CD14-positive monocyte (primary cell): ENCODE measurements at regions not wholly inside any gene's neighbourhood (a gene's known extent, or its start where the extent isn't known, plus 50 kb on each side); places are given as distances from the start of the nearest gene placed in this dataset.

Experiments used
- DNase-seq, 3 donors: peaks; one replicate each; pipeline ENCODE4 v3.0.0-alpha.2; 2011 to 2022
- H2AFZ ChIP-seq: 2 replicates; pipeline ENCODE4 v1.6.0; 2012; ENCODE audit warnings: mild to moderate bottlenecking, low read depth, low read length, inconsistent platforms; ENCODE audit not compliant: insufficient read depth, poor library complexity, severe bottlenecking
- H3K27ac ChIP-seq, 2 donors: 1 replicate in 1 of 2; 2 replicates in 1 of 2; pipeline ENCODE4 v1.5.1; 2012 to 2013; ENCODE audit warnings: low read length in 2 of 2, control low read depth in 1 of 2, inconsistent platforms in 1 of 2, low read depth in 1 of 2, mild to moderate bottlenecking in 1 of 2
- H3K27me3 ChIP-seq, 2 donors: one replicate each; pipeline versions ENCODE4 v1.6.0 to v1.6.1; 2011 to 2013; ENCODE audit warnings: low read length in 2 of 2; ENCODE audit not compliant: control insufficient read depth in 2 of 2, insufficient read depth in 2 of 2
- H3K36me3 ChIP-seq, 2 donors: replicated peaks in 1 of 2; 1 replicate in 1 of 2; 2 replicates in 1 of 2; pipeline versions ENCODE4 v1.5.1 to v1.6.1; 2012 to 2013; ENCODE audit warnings: low read length in 2 of 2, control low read depth in 1 of 2, inconsistent platforms in 1 of 2, mild to moderate bottlenecking in 1 of 2; ENCODE audit not compliant: insufficient read depth in 2 of 2, control insufficient read depth in 1 of 2
- H3K4me1 ChIP-seq, 2 donors: 1 replicate in 1 of 2; 2 replicates in 1 of 2; pipeline versions ENCODE4 v1.5.1 to v1.6.1; 2012 to 2013; ENCODE audit warnings: low read length in 2 of 2, control low read depth in 1 of 2, inconsistent platforms in 1 of 2, mild to moderate bottlenecking in 1 of 2, moderate library complexity in 1 of 2; ENCODE audit not compliant: insufficient read depth in 2 of 2, control insufficient read depth in 1 of 2
- H3K4me2 ChIP-seq: replicated peaks from 2 replicates; pipeline ENCODE3; 2012; ENCODE audit warnings: low read length, moderate library complexity, mild to moderate bottlenecking; ENCODE audit not compliant: poor library complexity, severe bottlenecking; ENCODE audit errors: extremely low read depth
- H3K4me3 ChIP-seq, 3 experiments: fragments of 200-600 bp in 1 of 3; sonication (generic) in 1 of 3; replicated peaks in 1 of 3; 1 replicate in 2 of 3; 2 replicates in 1 of 3; pipeline ENCODE4 v1.5.1; 2011 to 2013; ENCODE audit warnings: low read length in 3 of 3, mild to moderate bottlenecking in 3 of 3, control low read depth in 2 of 3, low read depth in 2 of 3, inconsistent platforms in 1 of 3, moderate library complexity in 1 of 3
- H3K79me2 ChIP-seq: 2 replicates; pipeline ENCODE4 v1.6.0; 2012; ENCODE audit warnings: mild to moderate bottlenecking, control low read depth, inconsistent platforms, low read length, moderate library complexity; ENCODE audit not compliant: insufficient read depth
- H3K9ac ChIP-seq: 2 replicates; pipeline ENCODE4 v1.6.0; 2017; ENCODE audit warnings: low read length, mild to moderate bottlenecking; ENCODE audit not compliant: insufficient read depth, poor library complexity, severe bottlenecking
- H3K9me3 ChIP-seq, 2 donors: replicated peaks in 1 of 2; 1 replicate in 1 of 2; 2 replicates in 1 of 2; pipeline versions ENCODE4 v1.5.1 to v1.6.1; 2012 to 2013; ENCODE audit warnings: low read length in 2 of 2, control low read depth in 1 of 2; ENCODE audit not compliant: control insufficient read depth in 1 of 2, insufficient read depth in 1 of 2
- H4K20me1 ChIP-seq: 2 replicates; pipeline ENCODE4 v1.6.0; 2012; ENCODE audit warnings: mild to moderate bottlenecking, low read length, control low read depth, moderate library complexity; ENCODE audit not compliant: insufficient read depth
- H3K27ac Mint-ChIP-seq, 7 donors: one replicate each; pipeline ENCODE4 v1.8.0; 2020; ENCODE audit warnings: mild to moderate bottlenecking in 7 of 7, mixed read lengths in 7 of 7, moderate library complexity in 6 of 7, inconsistent platforms in 2 of 7
- H3K27me3 Mint-ChIP-seq, 3 donors: one replicate each; pipeline ENCODE4 v1.8.0; 2021 to 2022; ENCODE audit warnings: low read depth in 3 of 3, mild to moderate bottlenecking in 3 of 3, mixed read lengths in 3 of 3, moderate library complexity in 3 of 3, inconsistent platforms in 1 of 3
- H3K36me3 Mint-ChIP-seq, 2 donors: one replicate each; pipeline ENCODE4 v1.8.0; 2020; ENCODE audit warnings: mixed read lengths in 2 of 2, inconsistent platforms in 1 of 2, mild to moderate bottlenecking in 1 of 2
- H3K4me1 Mint-ChIP-seq: one replicate; pipeline ENCODE4 v1.8.0; 2020; ENCODE audit warnings: mild to moderate bottlenecking, mixed read lengths
- H3K4me3 Mint-ChIP-seq, 2 donors: one replicate each; pipeline ENCODE4 v1.8.0; 2020; ENCODE audit warnings: mild to moderate bottlenecking in 2 of 2, mixed read lengths in 2 of 2, moderate library complexity in 1 of 2
- H3K9me3 Mint-ChIP-seq, 7 donors: one replicate each; pipeline ENCODE4 v1.8.0; 2020 to 2022; ENCODE audit warnings: mixed read lengths in 7 of 7, mild to moderate bottlenecking in 6 of 7, moderate library complexity in 6 of 7, inconsistent platforms in 2 of 7
- CTCF ChIP-seq: fragments of 200-600 bp; IDR thresholded peaks from one replicate; pipeline ENCODE4 v1.8.0; 2022; ENCODE audit warnings: antibody characterized with exemption, mild to moderate bottlenecking
- WGBS: methylation state at CpG from one replicate; pipeline ENCODE4 v1.1.5; 2013; ENCODE audit warnings: missing lambda C conversion rate; ENCODE audit not compliant: insufficient coverage; 5-methylcytosine and 5-hydroxymethylcytosine counted together
- intact Hi-C, 2 donors: fragments of 100-400 bp; cut with micrococcal nuclease; formaldehyde crosslinking; loops; one replicate each; pipeline versions ENCODE4 v1.15.0 to v1.15.1; 2023

GRCh38 chr11:69558519-69558941 is 77.1 kb downstream of the LINC01488 start:
- Mint-ChIP-seq H3K27ac (no peak overlapping the region), H3K9me3 (peaks cover 1 to 9% (median 3%) of the 10 kb centered on the region in 7 donors), H3K4me1 (no peaks in the 10 kb centered on the region), H3K36me3 (no peaks in the 10 kb centered on the region), H3K4me3 (no peak overlapping the region), H3K27me3 (peaks cover 2 to 8% (median 5%) of the 10 kb centered on the region in 3 donors)
- Histone ChIP-seq H4K20me1 (no peaks in the 10 kb centered on the region), H3K4me2 (no peak overlapping the region), H3K9me3 (no peaks in the 10 kb centered on the region), H3K27me3 (no peaks in the 10 kb centered on the region), H3K4me3 (no peak overlapping the region), H3K27ac (no peak overlapping the region), H3K4me1 (no peaks in the 10 kb centered on the region), H3K9ac (no peak overlapping the region), H2AFZ (no peak overlapping the region), H3K36me3 (no peaks in the 10 kb centered on the region), H3K79me2 (no peaks in the 10 kb centered on the region)
- intact Hi-C loops: no loop called here
- 83% methylated on average over 5 of the region's 12 CpGs for WGBS
- DNase-seq: no peak
- no peak for TF ChIP-seq CTCF

- 82% methylated on average over 5 of the region's 5 CpGs for WGBS
- Mint-ChIP-seq H3K36me3 (no peaks in the 10 kb centered on the region), H3K27me3 (peaks cover 2 to 7% (median 5%) of the 10 kb centered on the region in 3 donors), H3K9me3 (peaks cover 1 to 9% (median 3%) of the 10 kb centered on the region in 7 donors), H3K27ac (no peak overlapping the region), H3K4me3 (no peak overlapping the region), H3K4me1 (no peaks in the 10 kb centered on the region)
- Histone ChIP-seq H4K20me1 (no peaks in the 10 kb centered on the region), H3K9ac (no peak overlapping the region), H2AFZ (no peak overlapping the region), H3K4me3 (no peak overlapping the region), H3K4me2 (no peak overlapping the region), H3K36me3 (no peaks in the 10 kb centered on the region), H3K9me3 (no peaks in the 10 kb centered on the region), H3K4me1 (no peaks in the 10 kb centered on the region), H3K27me3 (no peaks in the 10 kb centered on the region), H3K27ac (no peak overlapping the region), H3K79me2 (no peaks in the 10 kb centered on the region)
- no peak for TF ChIP-seq CTCF
- intact Hi-C loops: no loop called here
- DNase-seq: no peak
These were observed 77.7 kb downstream of the LINC01488 start for GRCh38 chr11:69559181-69559580.
